ENCODE measurements at regions not wholly inside any gene's neighbourhood (a gene's known extent, or its start where the extent isn't known, plus 50 kb on each side); places are given as distances from the start of the nearest gene placed in this dataset.

DNA sequence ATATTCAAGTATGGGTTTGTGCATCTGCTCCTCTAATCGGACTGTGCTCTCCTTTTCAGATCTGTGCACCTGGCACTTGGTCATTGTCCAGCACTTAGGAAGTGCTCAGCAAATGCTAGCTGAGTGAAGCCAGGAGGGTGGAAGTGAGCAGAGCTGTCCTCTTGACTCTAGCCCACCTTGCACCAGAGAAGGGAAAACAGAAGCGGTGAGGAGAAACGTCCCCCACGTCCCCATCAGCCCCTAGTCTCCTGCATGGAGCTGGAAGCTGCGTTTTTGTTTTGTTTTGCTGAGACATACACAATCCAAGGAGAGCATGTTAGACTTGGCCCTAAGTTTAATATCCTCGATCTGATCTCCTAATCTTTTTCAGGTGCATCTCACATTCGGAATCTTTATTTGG lies 73.6 kb downstream of the EN1 start:
- no peak overlapping the region for H3K4me3 ChIP-seq
- peaks cover 0 to 10% (median 7%) of the 10 kb centered on the region in 4 donors for H3K4me1 ChIP-seq
- TF ChIP-seq, protein P1, sequence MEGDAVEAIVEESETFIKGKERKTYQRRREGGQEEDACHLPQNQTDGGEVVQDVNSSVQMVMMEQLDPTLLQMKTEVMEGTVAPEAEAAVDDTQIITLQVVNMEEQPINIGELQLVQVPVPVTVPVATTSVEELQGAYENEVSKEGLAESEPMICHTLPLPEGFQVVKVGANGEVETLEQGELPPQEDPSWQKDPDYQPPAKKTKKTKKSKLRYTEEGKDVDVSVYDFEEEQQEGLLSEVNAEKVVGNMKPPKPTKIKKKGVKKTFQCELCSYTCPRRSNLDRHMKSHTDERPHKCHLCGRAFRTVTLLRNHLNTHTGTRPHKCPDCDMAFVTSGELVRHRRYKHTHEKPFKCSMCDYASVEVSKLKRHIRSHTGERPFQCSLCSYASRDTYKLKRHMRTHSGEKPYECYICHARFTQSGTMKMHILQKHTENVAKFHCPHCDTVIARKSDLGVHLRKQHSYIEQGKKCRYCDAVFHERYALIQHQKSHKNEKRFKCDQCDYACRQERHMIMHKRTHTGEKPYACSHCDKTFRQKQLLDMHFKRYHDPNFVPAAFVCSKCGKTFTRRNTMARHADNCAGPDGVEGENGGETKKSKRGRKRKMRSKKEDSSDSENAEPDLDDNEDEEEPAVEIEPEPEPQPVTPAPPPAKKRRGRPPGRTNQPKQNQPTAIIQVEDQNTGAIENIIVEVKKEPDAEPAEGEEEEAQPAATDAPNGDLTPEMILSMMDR (IDR thresholded peaks at IDR 0.05): no peak
- no peak overlapping the region for H3K27ac ChIP-seq
- no peaks in the 10 kb centered on the region for H3K9me3 ChIP-seq
- intact Hi-C loops (cut with DNase I; ENCODE audit: low total_unique reads): no loop called here
- no peak for DNase-seq
- no peaks in the 10 kb centered on the region for H3K36me3 ChIP-seq
- peaks cover 0 to 49% of the 10 kb centered on the region in 2 donors for H3K27me3 ChIP-seq

DNA sequence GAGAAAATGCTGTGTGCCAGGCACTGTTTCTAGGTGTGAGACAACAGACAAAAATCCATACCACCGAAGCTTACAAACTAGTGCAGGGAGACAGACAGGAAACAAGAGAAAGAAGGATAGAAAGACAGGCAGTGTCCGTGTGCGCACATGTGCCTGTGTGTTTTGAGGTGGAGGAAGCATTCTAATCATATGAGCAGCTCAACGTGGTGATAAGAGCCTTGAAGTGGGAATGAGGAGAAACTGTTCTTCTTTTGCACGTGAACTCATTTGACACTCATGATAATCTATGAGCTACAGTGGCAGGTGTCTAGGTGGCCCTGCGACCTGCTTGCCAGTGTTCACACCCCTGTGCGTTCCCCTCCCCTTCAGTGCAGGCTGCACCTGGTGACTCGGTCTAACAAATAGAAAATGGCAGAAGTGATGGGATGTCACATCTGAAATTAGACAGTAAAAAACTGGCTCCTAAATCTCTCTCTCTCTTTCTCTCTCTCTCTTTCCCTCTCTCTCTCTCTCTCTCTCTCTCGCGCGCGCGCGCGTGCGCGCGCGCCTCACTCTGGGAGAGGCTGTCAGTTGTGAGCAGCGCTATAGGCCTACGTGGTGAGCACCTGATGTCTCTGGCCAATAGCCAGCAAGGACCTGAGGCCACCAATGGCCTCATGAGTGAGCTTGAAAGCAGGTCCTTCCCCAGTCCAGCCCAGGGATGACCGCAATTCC lies 74.8 kb downstream of the EN1 start:
- peaks cover 0 to 49% of the 10 kb centered on the region in 2 donors for H3K27me3 ChIP-seq
- no peak for DNase-seq
- no peaks in the 10 kb centered on the region for H3K9me3 ChIP-seq
- H3K27ac ChIP-seq: no peak overlapping the region
- H3K4me3 ChIP-seq: no peak overlapping the region
- intact Hi-C loops (cut with DNase I; ENCODE audit: low total_unique reads): no loop called here
- TF ChIP-seq, protein P1 (IDR thresholded peaks at IDR 0.05): no peak
- no peaks in the 10 kb centered on the region for H3K36me3 ChIP-seq
- H3K4me1 ChIP-seq: peaks cover 0 to 10% (median 7%) of the 10 kb centered on the region in 4 donors

DNA sequence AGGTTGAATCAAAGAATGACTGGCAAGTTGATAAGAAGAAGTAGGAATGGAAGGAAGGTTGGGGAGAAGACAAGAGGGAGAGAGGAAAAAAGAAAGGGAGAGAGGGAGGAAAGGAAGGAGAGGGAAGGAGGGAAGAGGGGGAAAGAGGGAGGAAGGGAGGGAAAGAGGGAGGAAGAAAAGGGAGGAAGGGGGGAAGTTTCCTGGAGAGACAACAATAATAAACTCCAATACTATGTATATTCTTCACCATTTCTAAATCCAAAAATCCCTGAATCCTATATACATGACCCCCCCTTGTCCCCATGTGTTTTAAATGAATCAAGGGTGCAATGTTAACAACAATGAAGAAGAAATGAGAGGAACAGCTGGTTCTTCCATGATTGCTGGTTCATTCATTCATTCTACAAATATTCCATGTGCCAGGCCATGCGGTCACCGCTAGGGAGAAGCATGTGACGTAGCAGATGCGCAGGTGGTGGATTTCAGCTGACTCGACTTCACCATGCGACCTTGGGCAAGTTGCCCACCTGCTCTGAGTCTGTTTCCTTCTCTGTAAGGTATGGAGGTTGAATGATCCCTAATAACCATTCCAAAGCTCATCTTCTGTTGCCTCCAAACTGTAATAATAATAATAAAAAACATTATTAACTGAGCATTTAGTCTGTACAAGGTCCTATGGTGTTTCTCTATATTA lies 77.6 kb downstream of the EN1 start:
- TF ChIP-seq, protein P1 (IDR thresholded peaks at IDR 0.05): no peak
- DNase-seq: no peak
- Histone ChIP-seq H3K36me3 (no peaks in the 10 kb centered on the region), H3K9me3 (no peaks in the 10 kb centered on the region), H3K4me3 (no peak overlapping the region), H3K27me3 (peaks cover 0 to 35% of the 10 kb centered on the region in 2 donors), H3K27ac (no peak overlapping the region), H3K4me1 (peaks cover 0 to 7% (median 5%) of the 10 kb centered on the region in 4 donors)
- intact Hi-C loops (cut with DNase I; ENCODE audit: low total_unique reads): no loop called here

DNA sequence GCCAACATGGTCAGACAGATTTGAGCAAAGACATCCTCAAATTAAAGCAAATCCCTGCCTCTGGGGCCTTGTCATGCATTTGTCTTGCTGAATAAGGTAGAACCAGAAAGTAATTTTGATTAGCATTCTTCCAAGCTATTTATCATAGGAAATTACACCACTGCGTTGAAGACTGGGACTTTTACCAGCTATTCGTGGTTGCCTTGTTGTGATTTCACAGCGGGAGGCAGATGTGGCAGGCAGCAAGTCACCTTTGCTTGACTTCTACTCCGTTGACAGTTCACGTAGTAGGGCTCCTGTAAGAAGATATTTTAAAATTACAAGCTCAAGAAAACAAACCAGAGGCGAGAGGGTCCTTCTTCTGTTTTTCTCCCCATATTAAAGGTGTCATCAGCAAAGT lies 80.6 kb downstream of the EN1 start:
- no peaks in the 10 kb centered on the region for H3K36me3 ChIP-seq
- H3K9me3 ChIP-seq: no peaks in the 10 kb centered on the region
- DNase-seq: no peak
- intact Hi-C loops (cut with DNase I; ENCODE audit: low total_unique reads): no loop called here
- H3K4me1 ChIP-seq: no peaks in the 10 kb centered on the region
- TF ChIP-seq, protein P1 (IDR thresholded peaks at IDR 0.05): no peak
- no peak overlapping the region for H3K27ac ChIP-seq
- peaks cover 0 to 18% of the 10 kb centered on the region in 2 donors for H3K27me3 ChIP-seq
- no peak overlapping the region for H3K4me3 ChIP-seq

DNA sequence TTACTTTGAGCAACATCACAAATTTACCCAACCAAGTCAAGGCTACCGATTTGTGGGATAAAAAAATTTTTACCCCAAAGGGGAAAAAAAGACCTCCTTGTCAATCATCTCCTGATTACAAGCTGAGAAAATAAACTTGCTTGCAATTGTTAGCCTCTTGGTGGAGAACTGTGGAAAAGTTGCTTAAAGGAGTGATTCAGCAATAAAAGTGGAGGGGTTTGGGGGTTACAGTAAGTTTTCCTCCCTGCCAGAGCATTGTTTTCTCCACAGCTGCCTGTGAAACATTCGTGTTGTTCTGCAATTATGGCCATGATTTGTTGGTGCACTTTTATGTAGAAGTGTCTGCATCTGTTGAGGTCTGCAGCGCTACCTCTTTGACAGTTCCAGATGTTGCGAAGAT lies 82.6 kb downstream of the EN1 start:
- TF ChIP-seq, protein P1 (IDR thresholded peaks at IDR 0.05): no peak
- no peaks in the 10 kb centered on the region for H3K4me1 ChIP-seq
- H3K27me3 ChIP-seq: peaks cover 0 to 12% of the 10 kb centered on the region in 2 donors
- H3K4me3 ChIP-seq: no peak overlapping the region
- intact Hi-C loops (cut with DNase I; ENCODE audit: low total_unique reads): no loop called here
- no peak overlapping the region for H3K27ac ChIP-seq
- H3K9me3 ChIP-seq: no peaks in the 10 kb centered on the region
- DNase-seq: no peak
- no peaks in the 10 kb centered on the region for H3K36me3 ChIP-seq

Data from tibial artery (tissue), 4 donors.